GM12878 (cell line): ENCODE measurements at regions not wholly inside any gene's neighbourhood (a gene's known extent, or its start where the extent isn't known, plus 50 kb on each side); places are given as distances from the start of the nearest gene placed in this dataset.

Source experiments
- ATAC-seq: fragments of 200-7000 bp; cut with Tn5 transposase; 3 replicates; pipeline ENCODE4 v1.9.1; 2020; ENCODE audit warnings: mild to moderate bottlenecking, moderate library complexity
- BruUV-seq: library from RNA; stranded (reverse); fragments of 400-500 nt; replicated peaks from 2 replicates; lab custom pipeline; 2021; lab: Mats Ljungman, UMichigan
- CTCF ChIA-PET: fragments of 300-600 bp; sonication (Branson Sonifier 250); formaldehyde crosslinking; extraction: SDS; loops from one replicate; lab custom pipeline; 2021; ENCODE audit warnings: inconsistent platforms; lab: Yijun Ruan, JAX
- POLR2A ChIA-PET: fragments of 350-600 bp; formaldehyde crosslinking; extraction: SDS; loops from one replicate; lab custom pipeline; 2021; ENCODE audit warnings: inconsistent platforms; lab: Charles Lee
- RAD21 ChIA-PET: fragments of 300-600 bp; sonication (Branson Sonifier 250); formaldehyde crosslinking; loops from one replicate; lab custom pipeline; 2023; ENCODE audit warnings: antibody characterized with exemption; ENCODE audit not compliant: unreplicated experiment; lab: Charles Lee
- SMC1A ChIA-PET: fragments of 300-600 bp; sonication (Branson Sonifier 250); formaldehyde crosslinking; loops from one replicate; lab custom pipeline; 2023; ENCODE audit not compliant: unreplicated experiment, uncharacterized antibody; lab: Charles Lee
- DNase-seq: peaks from one replicate; pipeline ENCODE4 v3.0.0-alpha.2; 2011; ENCODE audit warnings: low read depth, low spot score
- FAIRE-seq: peaks from 3 replicates; lab custom pipeline; 2011; peaks lifted over from hg19 to GRCh38; lab: Jason Lieb, UNC
- H2AFZ ChIP-seq: 2 replicates; pipeline ENCODE4 v1.6.0; 2011; ENCODE audit warnings: low read depth, low read length, control low read depth; ENCODE audit not compliant: control insufficient read depth
- H3K27ac ChIP-seq: 2 replicates; pipeline ENCODE4 v1.5.1; 2011; ENCODE audit warnings: control low read depth; ENCODE audit not compliant: control insufficient read depth, insufficient read depth
- H3K27me3 ChIP-seq, 2 experiments: replicated peaks in 1 of 2; 2 replicates each; pipeline versions ENCODE4 v1.6.0 to v1.6.1; 2011; ENCODE audit warnings: low read length in 1 of 2; ENCODE audit not compliant: control insufficient read depth in 2 of 2, insufficient read depth in 2 of 2
- H3K36me3 ChIP-seq, 2 experiments: 2 replicates each; pipeline ENCODE4 v1.5.1; 2011; ENCODE audit warnings: low read length in 1 of 2; ENCODE audit not compliant: control insufficient read depth in 2 of 2, insufficient read depth in 2 of 2
- H3K4me1 ChIP-seq: 2 replicates; pipeline ENCODE4 v1.6.1; 2011; ENCODE audit warnings: mild to moderate bottlenecking, low read length, moderate library complexity, mixed read lengths; ENCODE audit not compliant: control insufficient read depth, insufficient read depth
- H3K4me2 ChIP-seq: 2 replicates; pipeline ENCODE4 v1.6.0; 2011; ENCODE audit warnings: control low read depth; ENCODE audit not compliant: control insufficient read depth, insufficient read depth
- H3K4me3 ChIP-seq: fragments of 200-600 bp; sonication (generic); 2 replicates; pipeline ENCODE4 v1.5.1; 2016
- H3K79me2 ChIP-seq: 2 replicates; pipeline ENCODE4 v1.6.0; 2011; ENCODE audit warnings: low read length; ENCODE audit not compliant: control insufficient read depth, insufficient read depth
- H3K9ac ChIP-seq: 2 replicates; pipeline ENCODE4 v1.8.0; 2011; ENCODE audit warnings: low read length, control low read depth, mixed read lengths; ENCODE audit not compliant: control insufficient read depth, insufficient read depth
- H3K9me3 ChIP-seq: replicated peaks from 3 replicates; pipeline ENCODE4 v1.5.1; 2011; ENCODE audit warnings: mild to moderate bottlenecking, low read length; ENCODE audit not compliant: control insufficient read depth, insufficient read depth
- H4K20me1 ChIP-seq: 2 replicates; pipeline ENCODE4 v1.6.0; 2011; ENCODE audit not compliant: control insufficient read depth, insufficient read depth
- ATF3 ChIP-seq: IDR thresholded peaks from 2 replicates; pipeline ENCODE4 v1.6.1; 2011; ENCODE audit warnings: low read depth, mild to moderate bottlenecking, low read length, moderate library complexity, borderline replicate concordance; ENCODE audit errors: extremely low read depth
- BCL11A ChIP-seq: IDR thresholded peaks from 2 replicates; pipeline ENCODE4 v1.6.1; 2011; ENCODE audit warnings: low read depth, low read length
- BHLHE40 ChIP-seq, 2 experiments: fragments of 450-650 bp in 1 of 2; IDR thresholded peaks; 2 replicates each; pipeline ENCODE4 v1.6.1; 2011 to 2017; ENCODE audit warnings: low read depth in 2 of 2, borderline replicate concordance in 1 of 2, improper control_type of control experiment in 1 of 2, low read length in 1 of 2, mild to moderate bottlenecking in 1 of 2
- EP300 ChIP-seq, 2 experiments: fragments of 150-350 bp in 1 of 2; IDR thresholded peaks; 2 replicates each; pipeline ENCODE4 v1.6.1; 2011 to 2012; ENCODE audit warnings: low read depth in 2 of 2, low read length in 2 of 2, borderline replicate concordance in 1 of 2, improper control_type of control experiment in 1 of 2, inconsistent platforms in 1 of 2; ENCODE audit not compliant: control insufficient read depth in 1 of 2
- EZH2 ChIP-seq: IDR thresholded peaks from 2 replicates; pipeline ENCODE4 v1.6.1; 2012; ENCODE audit warnings: low read depth, mild to moderate bottlenecking, control low read depth, inconsistent platforms, low read length, borderline replicate concordance; ENCODE audit not compliant: control insufficient read depth
- IKZF2 ChIP-seq, 2 experiments: fragments of 450-650 bp; IDR thresholded peaks; 2 replicates each; pipeline ENCODE4 v1.6.1; 2017; ENCODE audit warnings: mild to moderate bottlenecking in 2 of 2, moderate library complexity in 2 of 2
- NBN ChIP-seq: fragments of 450-650 bp; IDR thresholded peaks from 2 replicates; pipeline ENCODE4 v1.6.1; 2016
- NFYB ChIP-seq: IDR thresholded peaks from 2 replicates; pipeline ENCODE4 v1.6.1; 2011; ENCODE audit warnings: low read depth, mild to moderate bottlenecking, low read length, improper control_type of control experiment, moderate library complexity; ENCODE audit not compliant: insufficient read depth
- NR2C2 ChIP-seq: IDR thresholded peaks from 2 replicates; pipeline ENCODE4 v1.6.1; 2011; ENCODE audit warnings: borderline replicate concordance, low read depth; ENCODE audit not compliant: control insufficient read depth, insufficient read length
- NRF1 ChIP-seq: conservative IDR thresholded peaks from 2 replicates; pipeline ENCODE4 v1.6.1; 2011; ENCODE audit warnings: mild to moderate bottlenecking, low read depth, low read length, improper control_type of control experiment
- SMAD5 ChIP-seq: IDR thresholded peaks from 2 replicates; pipeline ENCODE4 v1.6.1; 2016; ENCODE audit warnings: antibody characterized with exemption, low read depth
- SUZ12 ChIP-seq: fragments of 200-600 bp; sonication (generic); IDR thresholded peaks from one replicate; pipeline ENCODE4 v1.6.1; 2018; ENCODE audit warnings: antibody characterized with exemption, mild to moderate bottlenecking; ENCODE audit not compliant: unreplicated experiment
- TARDBP ChIP-seq: IDR thresholded peaks from 2 replicates; pipeline ENCODE4 v1.6.1; 2016; ENCODE audit warnings: borderline replicate concordance
- TCF3 ChIP-seq: IDR thresholded peaks from 2 replicates; pipeline ENCODE4 v1.6.1; 2012; ENCODE audit warnings: low read depth, mild to moderate bottlenecking, low read length, borderline replicate concordance; ENCODE audit not compliant: insufficient read depth
- WGBS: methylation state at CpG from one replicate; pipeline ENCODE4 v1.1.6; 2016; ENCODE audit warnings: low lambda C conversion rate; ENCODE audit not compliant: insufficient replicate concordance, insufficient coverage; ENCODE audit errors: missing lambda C conversion rate; 5-methylcytosine and 5-hydroxymethylcytosine counted together
- in situ Hi-C: fragments of 300-500 bp; cut with MboI; formaldehyde crosslinking; loops from 9 replicates; pipeline ENCODE4 v1.14.3; 2018; ENCODE audit warnings: mixed read lengths
- intact Hi-C: fragments of 100-400 bp; cut with micrococcal nuclease; formaldehyde crosslinking; loops from one replicate; pipeline ENCODE4 v1.14.2; 2022; ENCODE audit not compliant: unreplicated experiment
- TF ChIP-seq, protein P1 (sequence below): IDR thresholded peaks from 2 replicates; pipeline ENCODE4 v1.6.1; 2012; ENCODE audit warnings: low read depth, low read length, improper control_type of control experiment
- TF ChIP-seq, protein P2 (sequence below): fragments of 450-650 bp; IDR thresholded peaks from 2 replicates; pipeline ENCODE4 v1.6.1; 2017; ENCODE audit warnings: mild to moderate bottlenecking, moderate library complexity

- TF ChIP-seq, protein P1, sequence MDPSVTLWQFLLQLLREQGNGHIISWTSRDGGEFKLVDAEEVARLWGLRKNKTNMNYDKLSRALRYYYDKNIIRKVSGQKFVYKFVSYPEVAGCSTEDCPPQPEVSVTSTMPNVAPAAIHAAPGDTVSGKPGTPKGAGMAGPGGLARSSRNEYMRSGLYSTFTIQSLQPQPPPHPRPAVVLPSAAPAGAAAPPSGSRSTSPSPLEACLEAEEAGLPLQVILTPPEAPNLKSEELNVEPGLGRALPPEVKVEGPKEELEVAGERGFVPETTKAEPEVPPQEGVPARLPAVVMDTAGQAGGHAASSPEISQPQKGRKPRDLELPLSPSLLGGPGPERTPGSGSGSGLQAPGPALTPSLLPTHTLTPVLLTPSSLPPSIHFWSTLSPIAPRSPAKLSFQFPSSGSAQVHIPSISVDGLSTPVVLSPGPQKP, result no peak
- peak; percentile 67 to 84 for TF ChIP-seq EP300 (IDR thresholded peaks at IDR 0.05; ENCODE audit: borderline replicate concordance in 1 of 2, control insufficient read depth in 1 of 2, low read depth in 2 of 2, low read length in 2 of 2)
Observed at GRCh38 chr6:79335133-79335674, 100.7 kb upstream of the HMGN3 start (continued).

DNA sequence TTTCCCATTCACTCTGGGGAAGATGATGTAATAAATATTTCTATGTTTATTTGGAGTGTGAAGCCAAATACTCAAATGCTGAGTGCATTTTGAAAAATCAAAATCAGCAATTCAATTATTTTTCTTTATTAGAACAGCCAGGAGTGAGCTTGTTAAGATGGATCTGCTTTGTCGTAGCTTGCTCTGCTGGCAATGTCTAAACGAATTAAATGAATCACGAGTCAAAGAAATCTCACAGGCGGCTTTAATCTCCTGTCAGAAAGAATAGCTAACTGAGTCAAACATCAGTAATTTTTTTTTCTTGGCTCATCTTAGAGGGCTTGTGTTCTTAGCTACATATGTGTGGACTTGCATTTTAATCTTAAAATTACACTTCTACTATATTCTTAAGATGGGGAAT, 100.2 kb upstream of the HMGN3 start:
- peak overlapping the region; percentile 6; the same call in 1 of the 2 replicates for H2AFZ ChIP-seq
- 0% methylated on average over 4 of the region's 4 CpGs for WGBS
- in situ Hi-C loops (loop anchor here (5.0 kb wide), 1 partner anchor 97 kb away; no protein-coding TSS in a partner anchor), intact Hi-C loops (loop anchor here (1.0 to 5.0 kb wide), 5 partner anchors 88 to 256 kb away; partner anchors contain the start of genes HMGN3 and PHIP)
- H3K79me2 ChIP-seq, result no peaks in the 10 kb centered on the region
- H3K9me3 ChIP-seq, result 0 out of 3 replicates have a peak, but pooled peaks cover 2% of the 10 kb centered on the region
- no peaks in the 10 kb centered on the region for H3K36me3 ChIP-seq
- H4K20me1 ChIP-seq, result no peaks in the 10 kb centered on the region
- RAD21 ChIA-PET, result interaction anchor here (0.6 to 2.3 kb wide), 10 partner anchors 23 to 257 kb away, joined by 3 to 14 read pairs (median 4); partner anchors contain the start of genes LCA5 and PHIP
- POLR2A ChIA-PET, result interaction anchor here (1.2 to 2.4 kb wide), 3 partner anchors 94 to 256 kb away, joined by 3 to 7 read pairs (median 4); no protein-coding TSS in a partner anchor
- FAIRE-seq, result no peak
- H3K27me3 ChIP-seq, result no peaks in the 10 kb centered on the region
- CTCF ChIA-PET, result interaction anchor here (1.0 to 1.6 kb wide), 9 partner anchors 10 to 444 kb away, joined by 3 to 7 read pairs (median 4); partner anchors contain the start of gene HMGN3
- H3K4me1 ChIP-seq, result peaks cover 6% of the 10 kb centered on the region; the same call in 1 of the 2 replicates
- TF ChIP-seq TCF3 (no peak), BCL11A (no peak), SUZ12 (no peak), NBN (no peak), SMAD5 (no peak), IKZF2 (IDR thresholded peaks at IDR 0.05) (no peak), ATF3 (no peak), TARDBP (no peak), NRF1 (no peak), NFYB (no peak), EZH2 (no peak), BHLHE40 (IDR thresholded peaks at IDR 0.05; ENCODE audit: borderline replicate concordance in 1 of 2, low read depth in 2 of 2, low read length in 1 of 2) (no peak), NR2C2 (no peak)
- TF ChIP-seq, protein P2, sequence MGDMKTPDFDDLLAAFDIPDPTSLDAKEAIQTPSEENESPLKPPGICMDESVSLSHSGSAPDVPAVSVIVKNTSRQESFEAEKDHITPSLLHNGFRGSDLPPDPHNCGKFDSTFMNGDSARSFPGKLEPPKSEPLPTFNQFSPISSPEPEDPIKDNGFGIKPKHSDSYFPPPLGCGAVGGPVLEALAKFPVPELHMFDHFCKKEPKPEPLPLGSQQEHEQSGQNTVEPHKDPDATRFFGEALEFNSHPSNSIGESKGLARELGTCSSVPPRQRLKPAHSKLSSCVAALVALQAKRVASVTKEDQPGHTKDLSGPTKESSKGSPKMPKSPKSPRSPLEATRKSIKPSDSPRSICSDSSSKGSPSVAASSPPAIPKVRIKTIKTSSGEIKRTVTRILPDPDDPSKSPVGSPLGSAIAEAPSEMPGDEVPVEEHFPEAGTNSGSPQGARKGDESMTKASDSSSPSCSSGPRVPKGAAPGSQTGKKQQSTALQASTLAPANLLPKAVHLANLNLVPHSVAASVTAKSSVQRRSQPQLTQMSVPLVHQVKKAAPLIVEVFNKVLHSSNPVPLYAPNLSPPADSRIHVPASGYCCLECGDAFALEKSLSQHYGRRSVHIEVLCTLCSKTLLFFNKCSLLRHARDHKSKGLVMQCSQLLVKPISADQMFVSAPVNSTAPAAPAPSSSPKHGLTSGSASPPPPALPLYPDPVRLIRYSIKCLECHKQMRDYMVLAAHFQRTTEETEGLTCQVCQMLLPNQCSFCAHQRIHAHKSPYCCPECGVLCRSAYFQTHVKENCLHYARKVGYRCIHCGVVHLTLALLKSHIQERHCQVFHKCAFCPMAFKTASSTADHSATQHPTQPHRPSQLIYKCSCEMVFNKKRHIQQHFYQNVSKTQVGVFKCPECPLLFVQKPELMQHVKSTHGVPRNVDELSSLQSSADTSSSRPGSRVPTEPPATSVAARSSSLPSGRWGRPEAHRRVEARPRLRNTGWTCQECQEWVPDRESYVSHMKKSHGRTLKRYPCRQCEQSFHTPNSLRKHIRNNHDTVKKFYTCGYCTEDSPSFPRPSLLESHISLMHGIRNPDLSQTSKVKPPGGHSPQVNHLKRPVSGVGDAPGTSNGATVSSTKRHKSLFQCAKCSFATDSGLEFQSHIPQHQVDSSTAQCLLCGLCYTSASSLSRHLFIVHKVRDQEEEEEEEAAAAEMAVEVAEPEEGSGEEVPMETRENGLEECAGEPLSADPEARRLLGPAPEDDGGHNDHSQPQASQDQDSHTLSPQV, result no peak
- TF ChIP-seq, all 136 proteins: peak for 0
- peak overlapping the region; percentile 30 for H3K4me3 ChIP-seq
- H3K9ac ChIP-seq, result no peak overlapping the region
- SMC1A ChIA-PET, result interaction anchor here (0.8 to 3.0 kb wide), 13 partner anchors 12 to 210 kb away, joined by 3 to 30 read pairs (median 4); no protein-coding TSS in a partner anchor
- H3K27ac ChIP-seq, result peak overlapping the region; percentile 38
- BruUV-seq, result no TSS peak
- peak overlapping the region; percentile 44; the same call in 1 of the 2 replicates for H3K4me2 ChIP-seq
- ATAC-seq (no peak; the same call in 2 of the 3 replicates), DNase-seq (no peak)
